ENCODE measurements at regions not wholly inside any gene's neighbourhood (a gene's known extent, or its start where the extent isn't known, plus 50 kb on each side); places are given as distances from the start of the nearest gene placed in this dataset.

- no peak for DNase-seq (ENCODE audit: low spot score)
Observed at GRCh38 chr22:22148905-22149304, 95.7 kb upstream of the VPREB1 start.

- DNase-seq (ENCODE audit: low spot score) = no peak
Observed at GRCh38 chr22:22144858-22145257, 99.7 kb upstream of the VPREB1 start.

DNA sequence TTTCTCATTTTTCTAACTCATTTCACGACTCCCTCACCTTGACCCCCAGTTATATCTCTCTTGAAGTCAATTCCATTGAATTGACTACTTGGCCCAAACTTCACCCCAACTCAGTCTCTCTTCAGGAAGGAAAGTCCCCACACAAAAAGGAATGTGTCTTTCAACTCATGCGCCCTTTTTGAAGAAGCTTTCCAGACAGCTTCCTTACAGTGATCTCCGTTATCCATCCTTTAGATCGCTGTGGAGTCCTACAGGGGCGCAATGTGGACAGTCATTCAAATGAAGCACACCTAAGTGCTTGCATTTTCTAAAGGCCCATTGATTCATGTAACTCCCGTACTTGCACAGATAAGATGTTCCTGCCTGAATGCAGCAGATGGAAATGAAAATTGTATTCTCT lies 101.1 kb upstream of the VPREB1 start:
- DNase-seq (ENCODE audit: low spot score) = no peak

DNA sequence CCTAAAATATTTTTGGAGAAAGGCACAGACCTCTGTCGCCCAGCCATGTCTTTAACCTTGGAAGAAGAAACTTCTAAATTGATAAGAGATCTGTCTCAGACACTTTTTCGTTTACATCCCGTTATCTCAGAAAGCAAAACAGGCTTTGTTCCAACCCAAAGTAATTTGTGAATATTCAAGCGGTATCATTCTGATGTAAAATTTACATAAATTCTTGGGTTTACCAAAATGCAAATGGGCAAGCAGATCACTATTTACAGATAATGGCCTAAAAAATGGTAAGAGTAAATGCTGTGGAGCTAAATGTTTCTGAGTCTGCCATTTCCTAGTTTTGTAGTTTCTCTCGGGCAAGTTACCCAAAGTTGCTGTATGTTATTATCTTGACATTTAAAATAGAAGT lies 101.9 kb upstream of the VPREB1 start:
- DNase-seq (ENCODE audit: low spot score) = no peak

- no peak for DNase-seq (ENCODE audit: low spot score)
Observed at GRCh38 chr22:22141771-22142591, 102.6 kb upstream of the VPREB1 start.

- DNase-seq (ENCODE audit: low spot score) = no peak
Observed at GRCh38 chr22:22141031-22141430, 103.6 kb upstream of the VPREB1 start.

GRCh38 chr22:22139364-22139763 lies 105.2 kb upstream of the VPREB1 start:
- no peak for DNase-seq (ENCODE audit: low spot score)

DNA sequence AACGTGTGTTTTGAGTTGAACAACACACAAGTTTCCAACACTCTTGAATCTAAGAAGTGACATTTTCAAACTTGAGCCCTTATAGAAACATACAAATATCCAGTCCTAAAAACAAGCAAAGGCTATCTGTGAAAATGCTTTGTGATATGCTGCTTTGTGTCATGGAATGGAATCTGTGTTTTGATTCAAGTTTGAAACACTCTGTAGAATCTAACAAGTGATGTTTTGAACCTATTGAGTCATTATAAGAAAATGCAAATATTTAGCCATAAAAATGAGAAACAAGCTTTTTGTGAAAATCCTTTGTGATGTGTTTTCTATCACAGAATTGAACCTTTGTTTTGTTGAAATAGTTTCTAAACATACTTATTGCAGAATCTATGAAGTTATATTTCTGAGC lies 105.7 kb upstream of the VPREB1 start:
- DNase-seq (ENCODE audit: low spot score) = no peak

DNA sequence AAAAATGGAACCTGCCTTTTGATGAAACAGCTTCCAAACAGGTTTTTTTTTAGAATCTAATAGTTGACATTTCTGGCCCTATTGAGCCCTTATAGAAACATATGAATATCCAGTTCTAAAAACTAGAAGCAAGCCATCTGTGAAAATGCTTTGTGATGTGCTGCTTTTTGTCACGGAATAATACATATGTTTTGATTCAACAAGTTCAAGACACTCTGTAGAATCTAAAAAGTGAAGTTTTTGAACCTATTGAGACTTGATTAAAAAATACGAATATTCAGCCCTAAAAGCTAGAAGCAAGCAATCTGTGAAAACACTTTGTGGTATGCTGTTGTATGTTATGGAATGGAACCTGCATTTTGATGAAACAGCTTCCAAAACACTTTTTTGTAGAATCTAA lies 106.7 kb upstream of the VPREB1 start:
- no peak for DNase-seq (ENCODE audit: low spot score)

- no peak for DNase-seq (ENCODE audit: low spot score)
Observed at GRCh38 chr22:22133910-22134309, 110.7 kb upstream of the VPREB1 start.

DNA sequence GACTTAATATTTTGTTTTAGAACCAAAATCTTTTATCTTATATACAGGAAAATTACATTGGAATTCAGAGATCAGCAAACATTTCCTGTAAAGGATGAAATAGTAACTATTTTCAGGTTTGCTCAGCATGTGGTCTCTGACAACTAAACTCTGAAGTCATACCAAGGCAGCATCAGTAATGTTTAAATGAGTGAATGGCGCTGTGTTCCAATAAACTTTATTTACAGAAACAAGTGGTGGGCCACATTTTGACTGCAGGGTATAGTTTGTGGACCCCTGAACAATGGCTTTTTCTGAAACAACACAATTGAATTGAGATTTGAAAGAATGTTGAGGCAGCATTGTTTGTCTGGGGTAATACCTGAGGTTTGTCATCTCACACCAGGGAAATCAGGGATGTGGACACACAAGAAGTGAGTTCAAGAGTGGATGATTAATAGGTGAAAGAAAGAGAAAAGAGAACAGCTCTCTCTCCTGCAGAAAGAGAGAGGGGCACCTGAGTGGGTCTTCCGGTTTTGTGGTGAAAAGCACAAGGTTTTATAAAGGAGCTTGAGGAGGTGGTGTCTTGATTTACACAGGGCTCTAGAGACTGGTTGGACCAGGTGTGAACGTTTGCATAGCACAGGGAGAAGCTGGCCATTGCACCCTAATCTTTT lies 113.5 kb upstream of the VPREB1 start:
- no peak for DNase-seq (ENCODE audit: low spot score)

- DNase-seq (ENCODE audit: low spot score) = no peak
Observed at GRCh38 chr22:22129387-22129786, 115.2 kb upstream of the VPREB1 start.

GRCh38 chr22:22128440-22128839 lies 116.1 kb upstream of the VPREB1 start:
- no peak for DNase-seq (ENCODE audit: low spot score)

DNA sequence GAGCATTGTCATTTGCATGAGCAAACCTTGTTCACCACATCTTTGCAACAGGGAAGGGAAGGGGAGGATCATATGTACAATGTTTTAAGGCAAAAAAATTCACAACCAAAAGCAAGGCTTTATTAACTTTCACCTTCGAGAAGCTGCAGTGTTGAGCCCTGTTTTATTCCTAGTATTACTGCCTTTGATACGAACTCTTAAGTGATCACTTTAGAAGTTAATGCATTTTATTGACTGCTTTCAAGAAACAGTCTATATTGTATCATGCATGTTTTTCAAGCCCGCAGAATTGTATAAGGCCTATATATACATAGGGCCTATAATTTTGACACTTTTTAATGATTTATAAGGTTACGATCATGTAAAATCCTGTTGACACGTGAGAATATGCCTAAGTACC lies 117.5 kb upstream of the VPREB1 start:
- no peak for DNase-seq (ENCODE audit: low spot score)

DNA sequence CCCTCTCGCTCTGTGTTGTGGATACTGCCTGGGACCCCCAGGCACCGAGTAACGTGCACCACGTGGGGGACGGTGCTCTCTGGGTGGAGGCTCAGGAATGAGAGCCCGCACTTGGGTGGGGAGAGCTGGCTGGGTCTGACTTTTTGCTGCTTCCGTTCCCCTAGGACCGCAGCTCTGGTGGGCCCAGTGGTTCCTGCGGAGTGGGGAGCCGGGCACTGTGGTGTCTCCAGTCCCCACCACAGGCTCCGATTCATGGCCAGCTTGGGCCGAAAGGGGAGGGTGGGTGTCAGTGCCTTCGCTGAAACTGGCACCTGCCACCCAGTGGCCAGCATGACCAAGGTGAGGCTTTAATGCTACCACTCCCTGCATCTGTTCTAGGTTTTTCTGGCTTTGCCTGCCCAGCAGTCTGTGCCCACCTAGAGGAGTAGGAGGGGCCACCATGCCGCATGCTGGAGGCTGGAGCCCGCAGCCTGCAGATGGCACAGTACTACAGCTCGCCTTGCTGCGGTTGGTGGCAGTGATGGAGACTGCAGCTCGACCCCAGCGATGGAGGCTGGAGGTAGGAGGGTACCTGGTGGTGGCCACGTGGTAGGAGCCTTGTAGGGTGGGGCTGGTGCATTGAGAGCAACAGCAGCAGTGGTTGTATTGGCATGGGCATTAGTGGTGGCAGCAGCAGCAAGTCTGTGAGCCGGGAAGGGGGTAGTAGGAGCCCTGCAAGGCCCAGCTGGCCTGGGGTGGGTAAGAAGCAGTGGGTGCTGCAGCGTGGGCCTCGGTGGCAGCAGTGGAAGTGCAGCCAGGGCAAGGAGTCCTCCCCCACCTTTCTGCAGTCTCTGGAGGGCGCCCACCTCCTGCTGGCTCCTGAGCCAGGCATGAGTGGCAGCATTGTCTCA lies 118.8 kb upstream of the VPREB1 start:
- DNase-seq (ENCODE audit: low spot score) = no peak

GRCh38 chr22:22125028-22125578 lies 119.5 kb upstream of the VPREB1 start:
- DNase-seq (ENCODE audit: low spot score) = no peak

- no peak for DNase-seq (ENCODE audit: low spot score)
Observed at GRCh38 chr22:22124374-22124773, 120.2 kb upstream of the VPREB1 start.

DNA sequence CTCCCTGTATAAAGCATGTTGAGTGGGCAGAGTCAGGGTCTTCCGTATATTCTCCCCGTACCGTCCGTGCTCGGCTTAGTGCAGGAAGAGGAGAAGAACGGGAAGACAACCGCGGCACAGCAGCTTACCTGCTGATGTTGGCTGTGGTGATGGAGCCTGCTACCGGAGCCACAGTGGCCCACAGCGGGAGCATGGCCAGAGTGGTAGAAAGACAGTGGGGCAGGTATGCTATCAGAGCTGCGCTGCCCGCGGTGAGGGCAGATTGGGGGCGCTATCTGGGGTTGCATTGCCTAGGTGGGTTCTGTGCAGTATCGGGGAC lies 120.7 kb upstream of the VPREB1 start:
- DNase-seq (ENCODE audit: low spot score) = no peak

DNA sequence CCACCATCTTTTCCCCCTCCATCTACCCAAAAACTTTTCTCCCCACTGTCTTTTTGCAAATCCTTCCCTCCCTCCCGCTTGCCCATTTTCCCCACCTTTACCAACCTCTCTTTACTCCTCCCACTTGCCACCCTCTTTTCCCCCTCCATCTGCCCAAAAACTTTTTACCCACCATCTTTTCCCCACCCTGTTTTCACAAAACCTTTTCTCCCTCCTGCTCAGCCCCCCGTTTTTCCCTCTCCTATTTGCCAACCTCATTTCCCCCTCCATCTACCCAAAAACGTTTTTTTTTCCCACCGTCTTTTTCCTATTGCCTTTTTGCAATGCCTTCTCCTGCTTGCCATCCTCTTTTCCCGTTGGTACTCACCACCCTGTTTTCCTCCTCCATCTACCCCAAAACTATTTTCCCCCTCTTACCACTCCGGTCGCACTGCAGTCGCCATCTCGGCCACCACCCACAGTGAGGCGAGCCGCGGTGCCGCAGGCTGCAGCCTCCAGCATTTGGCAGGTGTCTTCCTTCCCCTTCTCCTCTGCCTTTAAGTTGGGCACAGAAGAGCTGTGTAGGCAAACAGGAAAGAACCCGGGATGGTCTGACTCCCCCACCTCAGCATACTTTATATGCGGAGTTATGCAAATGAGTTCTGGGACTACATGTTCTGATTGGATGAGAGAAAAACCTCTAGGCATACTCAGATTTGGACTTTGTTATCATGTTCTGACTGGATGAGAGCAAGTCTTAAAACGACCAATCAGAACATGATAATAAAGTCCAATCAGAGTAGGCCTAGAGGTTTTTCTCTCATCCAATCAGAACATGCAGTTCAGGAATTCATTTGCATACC lies 121.2 kb upstream of the VPREB1 start:
- DNase-seq (ENCODE audit: low spot score) = no peak

- no peak for DNase-seq (ENCODE audit: low spot score)
Observed at GRCh38 chr22:22122348-22123117, 122.1 kb upstream of the VPREB1 start.

GRCh38 chr22:22121445-22121844 lies 123.1 kb upstream of the VPREB1 start:
- DNase-seq (ENCODE audit: low spot score) = no peak
